Stimulated activated CD4-positive, alpha-beta T cell treated with anti-CD3 and anti-CD28 coated beads, Interleukin-4, amount 100 ng/mL, for 48 hours (primary cell): ENCODE measurements at regions not wholly inside any gene's neighbourhood (a gene's known extent, or its start where the extent isn't known, plus 50 kb on each side); places are given as distances from the start of the nearest gene placed in this dataset.

Experiments
- DNase-seq, 2 donors: peaks; one replicate each; pipeline ENCODE4 v3.0.0-alpha.2; 2020; ENCODE audit warnings: low read depth in 2 of 2

GRCh38 chr3:186411994-186412393 is 50.0 kb upstream of the DGKG start:
- DNase-seq: peak in 1 of 2 donors; percentile 24
